ENCODE measurements at regions not wholly inside any gene's neighbourhood (a gene's known extent, or its start where the extent isn't known, plus 50 kb on each side); places are given as distances from the start of the nearest gene placed in this dataset.
"Not testable (repeated sequence)": the region's sequence is repeated elsewhere in the genome, so short reads cannot be mapped to it uniquely, and the experiment has no call there.

DNA sequence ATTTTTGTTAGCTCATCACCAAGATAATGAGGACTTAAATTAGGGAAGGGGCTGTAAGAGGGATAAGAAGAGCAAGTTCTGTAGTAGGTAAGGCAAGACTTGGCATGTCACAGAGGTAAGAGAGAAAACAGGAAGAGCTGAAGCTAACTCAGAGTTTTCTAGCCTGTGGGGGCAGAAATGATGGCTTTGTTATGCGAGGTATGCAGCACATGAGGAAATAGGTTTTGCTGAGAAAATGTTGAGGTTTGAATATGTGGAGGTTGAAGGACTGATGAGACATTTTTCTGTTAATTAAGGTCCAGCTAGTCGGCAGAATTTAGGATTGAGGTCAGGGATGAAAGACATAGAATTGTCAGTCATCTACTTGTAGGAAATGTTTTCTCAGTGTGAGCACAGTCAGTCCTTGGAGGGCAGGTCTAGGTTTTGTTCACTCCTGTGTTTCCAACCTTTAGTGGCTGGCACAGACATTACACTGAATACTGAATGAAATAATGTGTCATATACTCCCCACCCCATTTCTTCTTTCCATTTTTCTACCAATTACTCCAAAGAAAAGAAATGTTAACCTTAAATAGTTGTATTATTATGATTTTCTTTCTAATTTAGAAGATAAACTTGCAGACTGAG is 154.0 kb upstream of the AADAT start:
- DNase-seq: no peak

- DNase-seq: no peak
These were observed 152.7 kb upstream of the AADAT start for GRCh38 chr4:170242471-170242870.

GRCh38 chr4:170234800-170235199 is 145.0 kb upstream of the AADAT start:
- DNase-seq: no peak

DNA sequence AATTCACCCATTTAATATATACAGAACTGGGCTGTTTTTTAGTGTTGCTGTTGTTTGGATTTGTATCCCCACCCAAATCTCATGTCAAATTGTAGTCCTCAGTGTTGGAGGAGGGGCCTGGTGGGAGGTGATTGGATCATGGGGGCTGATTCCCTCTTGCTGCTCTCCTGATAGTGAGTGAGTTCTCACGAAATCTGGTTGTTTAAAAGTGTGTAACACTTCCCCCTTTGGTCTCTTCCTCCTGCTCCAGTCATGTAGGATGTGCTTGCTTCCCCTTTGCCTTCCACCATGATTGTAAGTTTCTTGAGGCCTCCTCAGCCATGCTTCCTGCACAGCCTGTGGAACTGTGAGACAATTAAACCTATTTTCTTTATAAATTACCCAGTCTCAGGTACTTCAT is 141.6 kb upstream of the AADAT start:
- no peak for DNase-seq

- DNase-seq: no peak
These were observed 140.5 kb upstream of the AADAT start for GRCh38 chr4:170230242-170230641.

DNA sequence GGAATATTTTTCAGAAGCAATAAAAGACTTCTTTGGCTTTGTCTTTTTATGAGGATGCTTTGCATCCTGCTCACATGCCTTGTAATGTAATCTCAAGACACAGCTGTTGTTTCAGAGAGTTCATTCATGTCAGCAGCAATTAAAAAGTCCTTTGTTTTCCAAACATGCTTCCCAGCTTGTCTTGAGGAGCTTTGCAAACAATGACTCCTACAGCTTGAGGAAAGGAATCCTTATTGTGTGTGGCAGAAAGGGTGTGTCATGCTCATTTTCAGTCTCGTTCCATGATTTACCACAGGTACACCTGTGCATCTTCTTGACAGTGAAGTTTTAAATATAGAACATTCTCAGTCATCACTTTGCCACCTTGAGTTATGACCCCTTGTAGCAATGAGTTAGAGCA is 139.2 kb upstream of the AADAT start:
- DNase-seq: no peak

DNA sequence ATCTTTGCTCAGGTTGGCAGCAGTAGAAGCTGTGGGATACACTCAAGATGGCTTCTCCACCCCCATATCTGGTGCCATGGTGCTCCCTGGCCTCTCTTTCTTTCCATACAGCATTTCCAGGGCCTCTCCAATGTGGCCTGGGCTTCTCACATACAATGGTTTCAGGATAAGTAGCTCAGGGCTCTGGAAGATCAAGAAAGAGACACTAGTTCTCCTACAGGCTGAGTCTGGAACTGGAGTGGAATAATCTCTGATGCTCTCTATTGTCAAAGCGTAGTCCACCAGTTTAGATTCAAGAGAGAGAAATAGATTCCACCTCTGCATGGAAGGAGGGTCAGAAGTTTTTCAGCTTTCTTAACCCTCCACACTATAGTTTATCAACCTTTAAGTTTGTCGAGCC is 138.2 kb upstream of the AADAT start:
- no peak for DNase-seq

- no peak for DNase-seq
These were observed 136.5 kb upstream of the AADAT start for GRCh38 chr4:170226288-170226687.

- no peak for DNase-seq
These were observed 125.0 kb upstream of the AADAT start for GRCh38 chr4:170214731-170215130.

GRCh38 chr4:170214101-170214500 is 124.3 kb upstream of the AADAT start:
- no peak for DNase-seq

GRCh38 chr4:170202721-170203120 is 113.0 kb upstream of the AADAT start:
- DNase-seq: no peak

GRCh38 chr4:170198747-170199146 is 109.0 kb upstream of the AADAT start:
- DNase-seq: no peak

- DNase-seq: not testable (repeated sequence)
These were observed 105.0 kb upstream of the AADAT start for GRCh38 chr4:170194794-170195193.

- DNase-seq: no peak
These were observed 103.7 kb upstream of the AADAT start for GRCh38 chr4:170193496-170193895.

DNA sequence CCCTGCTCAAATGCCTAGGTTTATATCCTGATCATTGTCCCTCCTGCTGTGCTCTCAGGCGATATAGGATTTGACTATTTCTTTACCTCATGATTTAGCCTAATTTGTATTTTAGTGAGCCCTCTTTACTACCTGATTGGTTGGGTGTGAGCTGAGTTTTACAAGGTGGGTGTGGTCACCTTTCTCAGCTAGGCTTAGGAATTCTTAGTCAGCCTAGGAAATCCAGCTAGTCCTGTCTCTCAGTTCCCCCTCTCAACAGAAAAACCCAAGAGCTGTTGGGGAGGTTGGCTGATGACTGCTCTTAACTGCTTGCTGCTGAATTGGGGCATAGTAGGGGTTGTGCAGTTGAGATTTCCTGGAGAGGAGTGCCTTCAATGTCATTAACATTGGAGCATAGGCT is 100.5 kb upstream of the AADAT start:
- DNase-seq: no peak

- DNase-seq: no peak
These were observed 81.1 kb upstream of the AADAT start for GRCh38 chr4:170170861-170171260.

GRCh38 chr4:170169699-170170098 is 79.9 kb upstream of the AADAT start:
- DNase-seq: no peak

DNA sequence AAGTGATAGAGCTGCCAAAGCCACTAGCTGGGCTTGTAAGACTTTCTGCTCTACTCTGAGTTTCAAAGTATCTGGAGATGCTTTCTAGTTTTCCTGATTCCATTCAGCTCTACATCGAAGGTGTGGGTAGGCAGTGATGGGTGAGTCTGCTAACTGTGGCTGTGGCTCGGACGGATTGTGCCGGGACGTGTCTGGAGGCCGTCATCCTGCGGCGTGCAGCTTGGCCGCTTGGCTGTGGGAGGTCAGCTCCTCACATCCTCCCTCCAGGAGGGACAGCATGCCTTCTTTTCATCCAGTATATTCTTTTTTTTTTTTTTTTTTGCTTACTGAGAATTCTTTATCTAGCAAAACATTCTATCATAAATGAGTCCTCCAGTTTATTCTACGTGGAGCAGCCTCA is 77.9 kb upstream of the AADAT start:
- no peak for DNase-seq

GRCh38 chr4:170166193-170166592 is 76.4 kb upstream of the AADAT start:
- not testable (repeated sequence) for DNase-seq

DNA sequence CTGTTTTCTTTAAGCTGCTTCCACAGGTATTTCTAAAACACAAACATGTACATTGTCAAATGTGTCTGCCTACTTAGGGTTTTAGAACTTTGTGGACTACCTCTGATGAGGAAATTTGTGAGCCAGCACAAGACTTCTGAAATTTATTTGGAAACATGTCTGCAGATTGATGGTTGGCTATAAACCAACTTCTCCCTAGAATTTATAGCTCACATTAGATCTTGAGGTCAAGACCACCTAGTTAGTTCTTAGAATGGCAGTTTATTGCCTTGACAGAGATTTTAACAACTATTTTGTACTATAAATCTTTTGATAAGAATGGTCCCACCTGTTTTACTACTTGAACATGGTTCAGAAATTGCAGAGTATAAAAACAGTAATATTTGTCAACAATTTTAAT is 72.7 kb upstream of the AADAT start:
- DNase-seq: no peak

- DNase-seq: no peak
These were observed 67.9 kb upstream of the AADAT start for GRCh38 chr4:170157670-170158069.

- no peak for DNase-seq
These were observed 55.4 kb upstream of the AADAT start for GRCh38 chr4:170145120-170145519.

DNA sequence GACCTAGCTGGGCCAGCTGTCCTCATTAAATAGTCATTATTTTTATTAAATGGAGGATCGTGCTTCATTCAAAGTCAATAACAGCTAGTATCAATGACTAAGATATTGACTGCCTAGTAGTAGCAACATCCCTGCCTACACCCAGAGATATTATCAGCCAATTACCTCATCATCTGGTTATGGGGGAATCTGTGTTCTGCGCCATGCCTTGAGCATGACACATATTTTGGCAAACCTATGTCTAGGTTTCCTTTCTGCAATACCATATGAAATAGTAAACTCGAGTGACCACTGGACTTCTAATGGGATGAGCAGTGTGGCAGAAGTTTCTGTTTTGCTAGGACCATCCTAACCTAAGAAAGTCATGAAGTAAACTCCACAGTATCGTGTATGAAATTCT is 50.0 kb upstream of the AADAT start:
- DNase-seq: no peak
